ENCODE measurements at regions not wholly inside any gene's neighbourhood (a gene's known extent, or its start where the extent isn't known, plus 50 kb on each side); places are given as distances from the start of the nearest gene placed in this dataset.

- TF ChIP-seq CTCF (conservative IDR thresholded peaks at IDR 0.05) (peak; percentile 51), ZFX (IDR thresholded peaks at IDR 0.05) (no peak)
These were observed 580.6 kb downstream of the EPHA5 start for GRCh38 chr4:65089666-65090065.
